Brain microvascular endothelial cell (primary cell): ENCODE measurements at regions not wholly inside any gene's neighbourhood (a gene's known extent, or its start where the extent isn't known, plus 50 kb on each side); places are given as distances from the start of the nearest gene placed in this dataset.

ENCODE experiments used
- DNase-seq: peaks from one replicate; pipeline ENCODE4 v3.0.0-alpha.2; 2020
- H3K27ac ChIP-seq: fragments of 250-450 bp; sonication (Bioruptor Pico); 2 replicates; pipeline ENCODE4 v1.5.1; 2020; ENCODE audit warnings: mild to moderate bottlenecking, moderate library complexity
- H3K27me3 ChIP-seq: fragments of 250-450 bp; sonication (Bioruptor Pico); replicated peaks from 2 replicates; pipeline ENCODE4 v1.5.1; 2020; ENCODE audit warnings: mild to moderate bottlenecking
- H3K36me3 ChIP-seq: fragments of 250-450 bp; sonication (Bioruptor Pico); replicated peaks from 2 replicates; pipeline ENCODE4 v1.5.1; 2020; ENCODE audit warnings: mild to moderate bottlenecking
- H3K4me3 ChIP-seq: 2 replicates; pipeline ENCODE4 v1.5.1; 2011; ENCODE audit warnings: low read depth, mild to moderate bottlenecking, control low read depth, low read length, moderate library complexity
- in situ Hi-C: cut with HindIII; loops from 2 replicates; pipeline ENCODE4 v1.10.0; 2017; ENCODE audit warnings: low sequenced_read_pairs, low pct_ligation_motif_present
- TF ChIP-seq, protein P1 (sequence below): IDR thresholded peaks from 2 replicates; pipeline ENCODE4 v1.5.1; 2011; ENCODE audit warnings: low read depth, mild to moderate bottlenecking, moderate library complexity, low read length, control low read depth, inconsistent platforms; ENCODE audit errors: missing control alignments

DNA sequence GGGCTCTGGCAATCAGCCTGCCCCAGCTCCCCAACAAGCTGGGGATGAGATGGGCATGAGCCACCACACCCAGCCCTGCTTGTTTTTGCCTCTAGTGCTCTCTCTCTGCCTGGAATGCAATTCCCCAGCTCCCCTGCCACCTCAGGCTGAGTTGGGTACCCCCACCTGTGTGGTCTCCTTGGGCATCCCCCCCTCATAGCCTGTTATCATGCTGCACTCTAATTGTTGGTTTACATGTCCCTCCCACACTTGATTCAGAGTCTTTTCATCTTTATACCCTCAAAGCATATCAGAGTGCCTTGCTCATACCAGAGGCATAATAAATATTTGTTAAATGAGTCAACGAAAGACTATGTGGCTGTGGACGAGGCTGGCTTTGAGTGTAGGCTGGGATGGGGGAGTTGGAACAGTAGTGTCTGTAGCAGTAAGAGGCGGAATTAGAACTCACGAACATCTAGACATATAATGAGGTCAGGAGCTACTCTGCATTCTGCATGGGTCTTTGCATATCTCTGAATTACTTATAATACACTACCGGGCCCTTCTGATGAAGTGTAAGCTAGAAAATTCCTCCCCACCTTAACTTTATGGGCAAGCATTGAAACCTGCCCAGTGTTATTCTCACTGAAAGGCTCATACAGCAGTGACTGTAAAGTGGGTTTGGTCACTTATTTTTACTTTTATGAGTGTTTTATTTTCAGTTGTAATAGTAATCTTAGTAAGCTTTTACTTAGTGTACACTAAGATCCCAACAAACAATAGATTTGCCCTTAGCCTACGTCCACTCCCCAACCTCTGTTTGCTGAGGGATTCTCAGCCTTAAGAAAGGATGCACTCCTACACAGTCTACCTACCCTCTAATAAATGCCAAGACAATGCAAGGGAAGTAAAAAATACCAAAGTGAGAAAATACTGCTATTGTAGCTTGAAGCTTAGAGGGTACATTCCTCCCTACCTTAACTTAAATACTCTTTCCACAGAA is 58.7 kb downstream of the EDN1 start:
- no peaks in the 10 kb centered on the region for H3K36me3 ChIP-seq
- H3K27ac ChIP-seq = no peak overlapping the region
- H3K4me3 ChIP-seq = no peak overlapping the region
- no peaks in the 10 kb centered on the region for H3K27me3 ChIP-seq
- peak; percentile 90 for DNase-seq
- TF ChIP-seq, protein P1, sequence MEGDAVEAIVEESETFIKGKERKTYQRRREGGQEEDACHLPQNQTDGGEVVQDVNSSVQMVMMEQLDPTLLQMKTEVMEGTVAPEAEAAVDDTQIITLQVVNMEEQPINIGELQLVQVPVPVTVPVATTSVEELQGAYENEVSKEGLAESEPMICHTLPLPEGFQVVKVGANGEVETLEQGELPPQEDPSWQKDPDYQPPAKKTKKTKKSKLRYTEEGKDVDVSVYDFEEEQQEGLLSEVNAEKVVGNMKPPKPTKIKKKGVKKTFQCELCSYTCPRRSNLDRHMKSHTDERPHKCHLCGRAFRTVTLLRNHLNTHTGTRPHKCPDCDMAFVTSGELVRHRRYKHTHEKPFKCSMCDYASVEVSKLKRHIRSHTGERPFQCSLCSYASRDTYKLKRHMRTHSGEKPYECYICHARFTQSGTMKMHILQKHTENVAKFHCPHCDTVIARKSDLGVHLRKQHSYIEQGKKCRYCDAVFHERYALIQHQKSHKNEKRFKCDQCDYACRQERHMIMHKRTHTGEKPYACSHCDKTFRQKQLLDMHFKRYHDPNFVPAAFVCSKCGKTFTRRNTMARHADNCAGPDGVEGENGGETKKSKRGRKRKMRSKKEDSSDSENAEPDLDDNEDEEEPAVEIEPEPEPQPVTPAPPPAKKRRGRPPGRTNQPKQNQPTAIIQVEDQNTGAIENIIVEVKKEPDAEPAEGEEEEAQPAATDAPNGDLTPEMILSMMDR = no peak
- in situ Hi-C loops = no loop called here

DNA sequence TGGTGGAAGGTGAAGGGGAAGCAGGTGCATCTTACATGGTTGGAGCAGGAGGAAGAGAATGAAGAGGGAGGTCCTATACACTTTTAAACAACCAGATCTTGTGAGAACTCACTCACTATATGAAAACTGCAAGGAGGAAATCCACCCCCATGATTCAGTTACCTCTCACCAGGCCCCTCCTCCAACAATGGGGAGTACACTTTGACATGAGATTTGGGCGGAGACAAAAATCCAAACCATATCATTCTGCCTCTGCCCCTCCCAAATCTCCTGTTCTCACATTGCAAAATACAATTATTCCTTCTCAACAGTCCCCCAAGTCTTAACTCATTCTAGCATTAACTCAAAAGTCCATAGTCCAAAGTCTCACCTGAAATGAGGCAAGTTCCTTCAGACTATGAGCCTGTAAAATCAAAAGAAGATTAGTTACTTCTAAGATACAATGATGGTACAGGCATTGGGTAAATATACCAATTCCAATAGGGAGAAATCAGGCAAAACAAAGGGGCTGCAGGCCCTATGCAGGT is 60.5 kb downstream of the EDN1 start:
- TF ChIP-seq, protein P1 = no peak
- no peak overlapping the region for H3K4me3 ChIP-seq
- H3K27me3 ChIP-seq = no peaks in the 10 kb centered on the region
- no peaks in the 10 kb centered on the region for H3K36me3 ChIP-seq
- no peak overlapping the region for H3K27ac ChIP-seq
- no peak for DNase-seq
- in situ Hi-C loops = no loop called here

GRCh38 chr6:12351672-12352071 is 61.5 kb downstream of the EDN1 start:
- TF ChIP-seq, protein P1 = no peak
- DNase-seq = no peak
- H3K27ac ChIP-seq = no peak overlapping the region

GRCh38 chr6:12353731-12354130 is 63.6 kb downstream of the EDN1 start:
- no peak for DNase-seq
- in situ Hi-C loops = no loop called here
- Histone ChIP-seq H3K27ac (peak overlapping the region; percentile 80), H3K36me3 (no peaks in the 10 kb centered on the region), H3K27me3 (no peaks in the 10 kb centered on the region), H3K4me3 (no peak overlapping the region)
- TF ChIP-seq, protein P1 = no peak

More at GRCh38 chr6:12351672-12352071, 61.5 kb downstream of the EDN1 start:
- Histone ChIP-seq H3K27me3 (no peaks in the 10 kb centered on the region), H3K36me3 (no peaks in the 10 kb centered on the region), H3K4me3 (no peak overlapping the region)
- in situ Hi-C loops = no loop called here

- TF ChIP-seq, protein P1 = no peak
- DNase-seq = peak; percentile 96
- H3K27ac ChIP-seq = peak overlapping the region; percentile 80
- H3K4me3 ChIP-seq = no peak overlapping the region
- no peaks in the 10 kb centered on the region for H3K27me3 ChIP-seq
- no peaks in the 10 kb centered on the region for H3K36me3 ChIP-seq
- in situ Hi-C loops = no loop called here
These were observed 64.3 kb downstream of the EDN1 start for GRCh38 chr6:12354499-12354898.
